Sigmoid colon (tissue), 4 donors: ENCODE measurements at regions not wholly inside any gene's neighbourhood (a gene's known extent, or its start where the extent isn't known, plus 50 kb on each side); places are given as distances from the start of the nearest gene placed in this dataset.

Source experiments
- CTCF ChIP-seq, 4 experiments: fragments of 450-650 bp in 3 of 4; fragments of 200-600 bp in 1 of 4; IDR thresholded peaks; one replicate each; pipeline ENCODE4 v1.5.1; 2016 to 2019; ENCODE audit warnings: antibody characterized with exemption in 4 of 4, mild to moderate bottlenecking in 3 of 4, moderate library complexity in 2 of 4
- EP300 ChIP-seq, 4 donors: sonication (generic); formaldehyde crosslinking; IDR thresholded peaks; one replicate each; pipeline ENCODE4 v1.6.1; 2017; ENCODE audit warnings: antibody characterized with exemption in 4 of 4

GRCh38 chr2:14348247-14348646, 284.3 kb upstream of the LRATD1 start:
- TF ChIP-seq CTCF (IDR thresholded peaks at IDR 0.05) (no peak), EP300 (IDR thresholded peaks at IDR 0.05) (no peak)
